ENCODE measurements at regions not wholly inside any gene's neighbourhood (a gene's known extent, or its start where the extent isn't known, plus 50 kb on each side); places are given as distances from the start of the nearest gene placed in this dataset.

DNA sequence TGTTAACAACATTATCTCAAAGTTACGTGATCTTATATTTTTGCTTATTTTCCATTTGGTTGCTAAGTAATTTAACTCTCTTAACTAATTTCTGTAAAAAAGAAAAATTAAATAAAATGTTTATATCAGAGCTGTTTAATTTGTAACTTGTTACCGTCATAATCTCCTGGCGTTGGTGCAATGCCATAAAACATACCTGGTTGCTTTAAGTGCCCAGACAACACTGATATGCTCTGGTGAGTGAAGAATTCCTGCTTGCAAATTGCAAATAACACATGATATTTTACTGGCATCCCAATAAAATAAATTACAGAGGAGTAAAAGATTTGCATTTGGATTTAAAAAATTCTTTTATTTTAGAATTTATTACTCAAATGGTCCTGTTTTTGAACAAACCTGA lies 640.1 kb upstream of the MIS18BP1 start:
- TF ChIP-seq, protein P1, sequence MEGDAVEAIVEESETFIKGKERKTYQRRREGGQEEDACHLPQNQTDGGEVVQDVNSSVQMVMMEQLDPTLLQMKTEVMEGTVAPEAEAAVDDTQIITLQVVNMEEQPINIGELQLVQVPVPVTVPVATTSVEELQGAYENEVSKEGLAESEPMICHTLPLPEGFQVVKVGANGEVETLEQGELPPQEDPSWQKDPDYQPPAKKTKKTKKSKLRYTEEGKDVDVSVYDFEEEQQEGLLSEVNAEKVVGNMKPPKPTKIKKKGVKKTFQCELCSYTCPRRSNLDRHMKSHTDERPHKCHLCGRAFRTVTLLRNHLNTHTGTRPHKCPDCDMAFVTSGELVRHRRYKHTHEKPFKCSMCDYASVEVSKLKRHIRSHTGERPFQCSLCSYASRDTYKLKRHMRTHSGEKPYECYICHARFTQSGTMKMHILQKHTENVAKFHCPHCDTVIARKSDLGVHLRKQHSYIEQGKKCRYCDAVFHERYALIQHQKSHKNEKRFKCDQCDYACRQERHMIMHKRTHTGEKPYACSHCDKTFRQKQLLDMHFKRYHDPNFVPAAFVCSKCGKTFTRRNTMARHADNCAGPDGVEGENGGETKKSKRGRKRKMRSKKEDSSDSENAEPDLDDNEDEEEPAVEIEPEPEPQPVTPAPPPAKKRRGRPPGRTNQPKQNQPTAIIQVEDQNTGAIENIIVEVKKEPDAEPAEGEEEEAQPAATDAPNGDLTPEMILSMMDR (IDR thresholded peaks at IDR 0.05; ENCODE audit: borderline replicate concordance, extremely low read depth, low read length, poor library complexity, severe bottlenecking): no peak
- TF ChIP-seq EZH2 (IDR thresholded peaks at IDR 0.05; ENCODE audit: borderline replicate concordance, low read depth, low read length, severe bottlenecking): no peak
